Stimulated activated CD8-positive, alpha-beta memory T cell treated with anti-CD3 and anti-CD28 coated beads, Interleukin-7, amount 100 ng/mL, for 4 hours (primary cell): ENCODE measurements at regions not wholly inside any gene's neighbourhood (a gene's known extent, or its start where the extent isn't known, plus 50 kb on each side); places are given as distances from the start of the nearest gene placed in this dataset.

Source experiments
- DNase-seq, 2 donors: peaks; one replicate each; pipeline ENCODE4 v3.0.0-alpha.2; 2020; ENCODE audit warnings: low read depth in 2 of 2

- no peak for DNase-seq
Observed at GRCh38 chr16:80418517-80419355, 122.1 kb upstream of the DYNLRB2 start.

- no peak for DNase-seq
Observed at GRCh38 chr16:80417706-80418271, 123.0 kb upstream of the DYNLRB2 start.

GRCh38 chr16:80408014-80408413, 132.8 kb upstream of the DYNLRB2 start:
- DNase-seq: no peak

- no peak for DNase-seq
Observed at GRCh38 chr16:80407265-80407987, 133.4 kb upstream of the DYNLRB2 start.

GRCh38 chr16:80404847-80405246, 135.9 kb upstream of the DYNLRB2 start:
- DNase-seq: no peak

GRCh38 chr16:80403894-80404293, 136.9 kb upstream of the DYNLRB2 start:
- DNase-seq: no peak

GRCh38 chr16:80390871-80391489, 149.8 kb upstream of the DYNLRB2 start:
- DNase-seq: no peak

- no peak for DNase-seq
Observed at GRCh38 chr16:80390046-80390445, 150.7 kb upstream of the DYNLRB2 start.

GRCh38 chr16:80389338-80389737, 151.5 kb upstream of the DYNLRB2 start:
- no peak for DNase-seq

- DNase-seq: no peak
Observed at GRCh38 chr16:80387318-80387921, 153.4 kb upstream of the DYNLRB2 start.

- no peak for DNase-seq
Observed at GRCh38 chr16:80384862-80385261, 155.9 kb upstream of the DYNLRB2 start.

GRCh38 chr16:80380514-80380913, 160.3 kb upstream of the DYNLRB2 start:
- DNase-seq: no peak

GRCh38 chr16:80377096-80377956, 163.5 kb upstream of the DYNLRB2 start:
- DNase-seq: no peak

- no peak for DNase-seq
Observed at GRCh38 chr16:80375973-80376372, 164.8 kb upstream of the DYNLRB2 start.

GRCh38 chr16:80375513-80375912, 165.3 kb upstream of the DYNLRB2 start:
- no peak for DNase-seq

- DNase-seq: no peak
Observed at GRCh38 chr16:80372341-80372740, 168.5 kb upstream of the DYNLRB2 start.

- DNase-seq: no peak
Observed at GRCh38 chr16:80369138-80369958, 171.4 kb upstream of the DYNLRB2 start.

- DNase-seq: no peak
Observed at GRCh38 chr16:80367037-80367658, 173.6 kb upstream of the DYNLRB2 start.

- no peak for DNase-seq
Observed at GRCh38 chr16:80366023-80366422, 174.8 kb upstream of the DYNLRB2 start.

- DNase-seq: no peak
Observed at GRCh38 chr16:80362816-80363215, 178.0 kb upstream of the DYNLRB2 start.
